K562 (cell line): ENCODE measurements at regions not wholly inside any gene's neighbourhood (a gene's known extent, or its start where the extent isn't known, plus 50 kb on each side); places are given as distances from the start of the nearest gene placed in this dataset.

Experiments used
- ATAC-seq: fragments of 200-7000 bp; cut with Tn5 transposase; 3 replicates; pipeline ENCODE4 v1.9.1; 2020; ENCODE audit warnings: moderate library complexity
- BruUV-seq: library from RNA; stranded (reverse); fragments of 400-500 nt; replicated peaks from 2 replicates; lab custom pipeline; 2021; lab: Mats Ljungman, UMichigan
- CTCF ChIA-PET: fragments of 300-600 bp; formaldehyde crosslinking; extraction: SDS; loops from one replicate; lab custom pipeline; 2021; ENCODE audit warnings: low intra/inter-chr PET ratio; lab: Yijun Ruan, JAX
- POLR2A ChIA-PET: fragments of 300-600, 350-650 bp; sonication (Branson Sonifier 250); formaldehyde crosslinking; extraction: SDS; loops from one replicate; lab custom pipeline; 2021; ENCODE audit warnings: antibody characterized with exemption, inconsistent platforms; lab: Yijun Ruan, JAX
- DNase-seq, 4 experiments: peaks; one replicate each; pipeline versions ENCODE4 v3.0.0 to v3.0.0-alpha.2; 2011 to 2018; ENCODE audit warnings: low spot score in 3 of 4, mixed read lengths in 3 of 4; ENCODE audit errors: extremely low read depth in 1 of 4
- FAIRE-seq: peaks from 2 replicates; lab custom pipeline; 2011; peaks lifted over from hg19 to GRCh38; lab: Jason Lieb, UNC
- H2AFZ ChIP-seq: 2 replicates; pipeline ENCODE4 v1.6.0; 2011; ENCODE audit warnings: low read depth, low read length, control low read depth, inconsistent platforms
- H3K27ac ChIP-seq: fragments of 200-600 bp; 3 replicates; pipeline ENCODE4 v1.8.0; 2011; ENCODE audit warnings: low read depth, mild to moderate bottlenecking, control low read depth, inconsistent platforms, low read length, moderate library complexity, mixed read lengths; ENCODE audit errors: extremely low read depth
- H3K27me3 ChIP-seq, 2 experiments: fragments of 300-600 bp in 1 of 2; 2 replicates in 1 of 2; 3 replicates in 1 of 2; pipeline versions ENCODE4 v1.6.0 to v1.8.0; 2011; ENCODE audit warnings: inconsistent platforms in 2 of 2, low read length in 2 of 2, mild to moderate bottlenecking in 1 of 2, mixed read lengths in 1 of 2, moderate library complexity in 1 of 2; ENCODE audit not compliant: control insufficient read depth in 2 of 2, insufficient read depth in 2 of 2
- H3K36me3 ChIP-seq: fragments of 300-600 bp; 3 replicates; pipeline ENCODE4 v1.8.0; 2011; ENCODE audit warnings: mild to moderate bottlenecking, low read length, inconsistent platforms; ENCODE audit not compliant: control insufficient read depth, insufficient read depth
- H3K4me1 ChIP-seq, 2 experiments: fragments of 200-600 bp in 1 of 2; replicated peaks in 1 of 2; 2 replicates in 1 of 2; 3 replicates in 1 of 2; pipeline versions ENCODE4 v1.5.1 to v1.8.0; 2011; ENCODE audit warnings: inconsistent platforms in 2 of 2, low read length in 2 of 2, mild to moderate bottlenecking in 1 of 2, mixed read lengths in 1 of 2, moderate library complexity in 1 of 2; ENCODE audit not compliant: control insufficient read depth in 2 of 2, insufficient read depth in 2 of 2
- H3K4me2 ChIP-seq: 2 replicates; pipeline ENCODE4 v1.6.1; 2011; ENCODE audit warnings: low read length, control low read depth, inconsistent platforms, mixed read lengths; ENCODE audit not compliant: insufficient read depth
- H3K4me3 ChIP-seq: fragments of 200-600 bp; sonication (generic), shearing (Covaris generic); 2 replicates; pipeline ENCODE4 v1.5.1; 2016; ENCODE audit warnings: control low read depth, inconsistent platforms
- H3K79me2 ChIP-seq: fragments of 200-600 bp; 3 replicates; pipeline ENCODE4 v1.8.0; 2011; ENCODE audit warnings: low read length, inconsistent platforms; ENCODE audit not compliant: control insufficient read depth, insufficient read depth
- H3K9ac ChIP-seq, 2 experiments: 2 replicates each; pipeline versions ENCODE4 v1.6.0 to v1.6.1; 2011; ENCODE audit warnings: low read depth in 2 of 2, low read length in 2 of 2, control low read depth in 1 of 2, inconsistent platforms in 1 of 2, mild to moderate bottlenecking in 1 of 2, mixed read lengths in 1 of 2; ENCODE audit not compliant: insufficient read depth in 1 of 2
- H3K9me1 ChIP-seq: one replicate; pipeline ENCODE4 v1.6.0; 2011; ENCODE audit warnings: inconsistent platforms, mild to moderate bottlenecking, low read length, moderate library complexity; ENCODE audit not compliant: control insufficient read depth, insufficient read depth
- H3K9me3 ChIP-seq: replicated peaks from 2 replicates; pipeline ENCODE4 v1.5.1; 2011; ENCODE audit warnings: low read depth, low read length, inconsistent platforms; ENCODE audit not compliant: control insufficient read depth, insufficient read depth
- H4K20me1 ChIP-seq: replicated peaks from 2 replicates; pipeline ENCODE4 v1.6.1; 2011; ENCODE audit warnings: low read length, inconsistent platforms, mixed read lengths; ENCODE audit not compliant: control insufficient read depth, insufficient read depth
- GABPB1 ChIP-seq: sonication (generic); formaldehyde crosslinking; IDR thresholded peaks from 2 replicates; pipeline ENCODE4 v1.8.0; 2022; ENCODE audit warnings: mild to moderate bottlenecking, missing genetic modification reagents
- HMG20B ChIP-seq: fragments of 250-450 bp; sonication (Bioruptor Pico); IDR thresholded peaks from 2 replicates; pipeline ENCODE4 v1.5.0; 2021; ENCODE audit warnings: mild to moderate bottlenecking
- KLF10 ChIP-seq: fragments of 250-450 bp; sonication (Bioruptor Pico); IDR thresholded peaks from 2 replicates; pipeline ENCODE4 v1.6.1; 2021; ENCODE audit warnings: matching md5 sums
- NFIC ChIP-seq: fragments of 450-650 bp; IDR thresholded peaks from 2 replicates; pipeline ENCODE4 v1.6.1; 2017; ENCODE audit warnings: mild to moderate bottlenecking, inconsistent platforms
- NFIX ChIP-seq: fragments of 250-450 bp; sonication (Bioruptor Pico); IDR thresholded peaks from 2 replicates; pipeline ENCODE4 v1.4.0; 2020; ENCODE audit warnings: low read depth, mild to moderate bottlenecking, moderate library complexity
- NR1H2 ChIP-seq: sonication (generic); formaldehyde crosslinking; IDR thresholded peaks from 2 replicates; pipeline ENCODE4 v1.4.0; 2020; ENCODE audit warnings: mild to moderate bottlenecking, missing genetic modification reagents
- NR2C2 ChIP-seq, 2 experiments: fragments of 200-800 bp in 1 of 2; sonication (Bioruptor generic) in 1 of 2; sonication (generic) in 1 of 2; formaldehyde crosslinking in 1 of 2; IDR thresholded peaks; 2 replicates each; pipeline versions ENCODE4 v1.6.1 to v1.8.0; 2016 to 2022; ENCODE audit warnings: mild to moderate bottlenecking in 1 of 2, missing compliant biosample characterization in 1 of 2, missing genetic modification characterization in 1 of 2, missing genetic modification reagents in 1 of 2
- RBM39 ChIP-seq: fragments of 200-400 bp; formaldehyde crosslinking; optimal IDR thresholded peaks from 2 replicates; pipeline ENCODE3; 2018; ENCODE audit warnings: low read depth, low read length
- TGIF2 ChIP-seq: sonication (generic); formaldehyde crosslinking; IDR thresholded peaks from 2 replicates; pipeline ENCODE4 v1.8.1; 2022; ENCODE audit warnings: mild to moderate bottlenecking, missing genetic modification reagents, moderate library complexity
- TRIM24 ChIP-seq, 2 experiments: fragments of 450-650 bp; IDR thresholded peaks; 2 replicates each; pipeline ENCODE4 v1.6.1; 2016
- ZNF121 ChIP-seq: sonication (generic); formaldehyde crosslinking; conservative IDR thresholded peaks from 2 replicates; pipeline ENCODE4 v1.8.0; 2022; ENCODE audit warnings: missing genetic modification reagents
- ZNF140 ChIP-seq: fragments of 250-450 bp; sonication (Bioruptor Pico); IDR thresholded peaks from 2 replicates; pipeline ENCODE4 v1.8.0; 2021; ENCODE audit warnings: moderate library complexity, mild to moderate bottlenecking, inconsistent platforms
- ZNF165 ChIP-seq: fragments of 250-450 bp; sonication (Bioruptor Pico); IDR thresholded peaks from 2 replicates; pipeline ENCODE4 v1.4.0; 2020; ENCODE audit warnings: borderline replicate concordance
- ZNF324 ChIP-seq: fragments of 250-450 bp; sonication (Bioruptor Pico); IDR thresholded peaks from 2 replicates; pipeline ENCODE4 v1.4.0; 2020; ENCODE audit warnings: mild to moderate bottlenecking
- WGBS: fragments of 100-300 bp; shearing (Covaris generic); methylation state at CpG from one replicate; pipeline ENCODE4 v1.1.6; 2016; ENCODE audit warnings: low coverage, mixed read lengths; ENCODE audit not compliant: insufficient coverage; ENCODE audit errors: missing lambda C conversion rate; 5-methylcytosine and 5-hydroxymethylcytosine counted together
- in situ Hi-C: fragments of 300-500 bp; cut with MboI; formaldehyde crosslinking; loops from 4 replicates; pipeline ENCODE4 v1.15.0; 2018; ENCODE audit warnings: inconsistent platforms, mixed read lengths
- intact Hi-C: fragments of 100-400 bp; cut with micrococcal nuclease; formaldehyde crosslinking; loops from 2 replicates; pipeline ENCODE4 v1.14.2; 2022
- TF ChIP-seq, protein P1 (sequence below), 2 experiments: IDR thresholded peaks; 2 replicates each; pipeline ENCODE4 v1.6.1; 2012; ENCODE audit warnings: improper control_type of control experiment in 2 of 2, low read depth in 2 of 2, low read length in 2 of 2, borderline replicate concordance in 1 of 2
- TF ChIP-seq, protein P2 (sequence below): sonication (generic); formaldehyde crosslinking; IDR thresholded peaks from 2 replicates; pipeline ENCODE4 v1.8.0; 2022; ENCODE audit warnings: mild to moderate bottlenecking, low read depth, missing genetic modification reagents
- TF ChIP-seq, protein P3 (sequence below): sonication (generic); formaldehyde crosslinking; IDR thresholded peaks from 2 replicates; pipeline ENCODE4 v1.8.1; 2023; ENCODE audit warnings: mild to moderate bottlenecking, missing genetic modification reagents

DNA sequence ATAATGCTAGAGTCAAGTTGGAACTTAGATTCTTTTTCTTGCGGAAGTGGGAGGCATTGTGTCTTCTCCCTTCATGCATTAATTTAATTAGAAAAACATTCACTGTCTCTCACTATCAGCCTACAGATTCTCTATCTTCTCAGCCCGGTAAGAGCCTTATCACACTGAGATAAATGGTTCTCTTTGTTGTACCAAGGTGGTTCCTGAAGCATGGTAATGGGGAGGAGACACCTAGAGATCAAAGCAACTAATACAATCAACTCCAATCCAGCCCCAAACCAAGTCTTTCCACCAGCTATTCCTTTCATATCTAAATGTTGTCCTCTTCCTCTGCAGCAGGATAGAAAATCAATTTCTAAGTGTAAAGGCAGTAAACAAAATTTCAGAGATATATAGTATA, 210.8 kb downstream of the DAD1 start:
- Histone ChIP-seq H3K4me1 (no peaks in the 10 kb centered on the region), H3K4me3 (no peak overlapping the region), H3K9me3 (no peaks in the 10 kb centered on the region), H3K9ac (no peak overlapping the region), H3K79me2 (no peaks in the 10 kb centered on the region), H4K20me1 (no peaks in the 10 kb centered on the region), H3K4me2 (no peak overlapping the region), H3K36me3 (no peaks in the 10 kb centered on the region)
- CTCF ChIA-PET, result no interaction called here
- BruUV-seq, result no TSS peak
- TF ChIP-seq RBM39, result no peak
- no peak for TF ChIP-seq TGIF2 (CRISPR knock-in tag)
- TF ChIP-seq ZNF140 (CRISPR knock-in tag), result no peak
- TF ChIP-seq ZNF324 (CRISPR knock-in tag), result no peak
- no peak for TF ChIP-seq HMG20B (CRISPR knock-in tag)
- TF ChIP-seq ZNF165, result no peak
- TF ChIP-seq GABPB1, result no peak
- no peak for TF ChIP-seq NFIC
- no peak for TF ChIP-seq ZNF121 (CRISPR knock-in tag)
- TF ChIP-seq, protein P1, sequence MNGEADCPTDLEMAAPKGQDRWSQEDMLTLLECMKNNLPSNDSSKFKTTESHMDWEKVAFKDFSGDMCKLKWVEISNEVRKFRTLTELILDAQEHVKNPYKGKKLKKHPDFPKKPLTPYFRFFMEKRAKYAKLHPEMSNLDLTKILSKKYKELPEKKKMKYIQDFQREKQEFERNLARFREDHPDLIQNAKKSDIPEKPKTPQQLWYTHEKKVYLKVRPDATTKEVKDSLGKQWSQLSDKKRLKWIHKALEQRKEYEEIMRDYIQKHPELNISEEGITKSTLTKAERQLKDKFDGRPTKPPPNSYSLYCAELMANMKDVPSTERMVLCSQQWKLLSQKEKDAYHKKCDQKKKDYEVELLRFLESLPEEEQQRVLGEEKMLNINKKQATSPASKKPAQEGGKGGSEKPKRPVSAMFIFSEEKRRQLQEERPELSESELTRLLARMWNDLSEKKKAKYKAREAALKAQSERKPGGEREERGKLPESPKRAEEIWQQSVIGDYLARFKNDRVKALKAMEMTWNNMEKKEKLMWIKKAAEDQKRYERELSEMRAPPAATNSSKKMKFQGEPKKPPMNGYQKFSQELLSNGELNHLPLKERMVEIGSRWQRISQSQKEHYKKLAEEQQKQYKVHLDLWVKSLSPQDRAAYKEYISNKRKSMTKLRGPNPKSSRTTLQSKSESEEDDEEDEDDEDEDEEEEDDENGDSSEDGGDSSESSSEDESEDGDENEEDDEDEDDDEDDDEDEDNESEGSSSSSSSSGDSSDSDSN (IDR thresholded peaks at IDR 0.05; ENCODE audit: borderline replicate concordance in 1 of 2, low read depth in 2 of 2, low read length in 2 of 2), result no peak
- TF ChIP-seq NR1H2, result no peak
- no peak for TF ChIP-seq NFIX (CRISPR knock-in tag)
- TF ChIP-seq, protein P2, sequence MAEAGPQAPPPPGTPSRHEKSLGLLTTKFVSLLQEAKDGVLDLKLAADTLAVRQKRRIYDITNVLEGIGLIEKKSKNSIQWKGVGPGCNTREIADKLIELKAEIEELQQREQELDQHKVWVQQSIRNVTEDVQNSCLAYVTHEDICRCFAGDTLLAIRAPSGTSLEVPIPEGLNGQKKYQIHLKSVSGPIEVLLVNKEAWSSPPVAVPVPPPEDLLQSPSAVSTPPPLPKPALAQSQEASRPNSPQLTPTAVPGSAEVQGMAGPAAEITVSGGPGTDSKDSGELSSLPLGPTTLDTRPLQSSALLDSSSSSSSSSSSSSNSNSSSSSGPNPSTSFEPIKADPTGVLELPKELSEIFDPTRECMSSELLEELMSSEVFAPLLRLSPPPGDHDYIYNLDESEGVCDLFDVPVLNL (CRISPR knock-in tag), result no peak
- no peak for TF ChIP-seq TRIM24 (IDR thresholded peaks at IDR 0.05)
- TF ChIP-seq, protein P3, sequence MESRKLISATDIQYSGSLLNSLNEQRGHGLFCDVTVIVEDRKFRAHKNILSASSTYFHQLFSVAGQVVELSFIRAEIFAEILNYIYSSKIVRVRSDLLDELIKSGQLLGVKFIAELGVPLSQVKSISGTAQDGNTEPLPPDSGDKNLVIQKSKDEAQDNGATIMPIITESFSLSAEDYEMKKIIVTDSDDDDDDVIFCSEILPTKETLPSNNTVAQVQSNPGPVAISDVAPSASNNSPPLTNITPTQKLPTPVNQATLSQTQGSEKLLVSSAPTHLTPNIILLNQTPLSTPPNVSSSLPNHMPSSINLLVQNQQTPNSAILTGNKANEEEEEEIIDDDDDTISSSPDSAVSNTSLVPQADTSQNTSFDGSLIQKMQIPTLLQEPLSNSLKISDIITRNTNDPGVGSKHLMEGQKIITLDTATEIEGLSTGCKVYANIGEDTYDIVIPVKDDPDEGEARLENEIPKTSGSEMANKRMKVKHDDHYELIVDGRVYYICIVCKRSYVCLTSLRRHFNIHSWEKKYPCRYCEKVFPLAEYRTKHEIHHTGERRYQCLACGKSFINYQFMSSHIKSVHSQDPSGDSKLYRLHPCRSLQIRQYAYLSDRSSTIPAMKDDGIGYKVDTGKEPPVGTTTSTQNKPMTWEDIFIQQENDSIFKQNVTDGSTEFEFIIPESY (CRISPR knock-in tag), result no peak
- no peak for TF ChIP-seq NR2C2 (CRISPR knock-in tag; IDR thresholded peaks at IDR 0.05)
- TF ChIP-seq NR2C2 (tag; IDR thresholded peaks at IDR 0.05), result no peak
- no peak for TF ChIP-seq KLF10 (CRISPR knock-in tag)
- TF ChIP-seq, all 486 proteins: peak for 0
- no peak overlapping the region for H3K27ac ChIP-seq
- in situ Hi-C loops (no loop called here), intact Hi-C loops (no loop called here)
- FAIRE-seq (no peak), ATAC-seq (no peak), DNase-seq (no peak)
- peaks cover 3% of the 10 kb centered on the region in 2 experiments; a peak in 1 of 5 replicates for H3K27me3 ChIP-seq
- no peak overlapping the region for H2AFZ ChIP-seq
- H3K9me1 ChIP-seq, result no peaks in the 10 kb centered on the region
- WGBS, result 25% methylated on average over 2 of the region's 2 CpGs
- POLR2A ChIA-PET, result no interaction called here
